ENCODE measurements at regions not wholly inside any gene's neighbourhood (a gene's known extent, or its start where the extent isn't known, plus 50 kb on each side); places are given as distances from the start of the nearest gene placed in this dataset.

- Histone ChIP-seq H3K36me3 (no peaks in the 10 kb centered on the region), H3K27me3 (ENCODE audit: low read depth) (no peaks in the 10 kb centered on the region), H3K27ac (replicated peaks) (no peak overlapping the region), H3K9me3 (replicated peaks) (no peaks in the 10 kb centered on the region), H3K4me3 (no peak overlapping the region), H3K4me1 (no peaks in the 10 kb centered on the region)
- DNase-seq, result no peak
- intact Hi-C loops (cut with micrococcal nuclease), result no loop called here
- no peak for TF ChIP-seq CTCF (IDR thresholded peaks at IDR 0.05; ENCODE audit: borderline replicate concordance)
These were observed 55.3 kb upstream of the NOL4 start for GRCh38 chr18:34280000-34280399.

GRCh38 chr18:34280653-34281052 lies 55.9 kb upstream of the NOL4 start:
- intact Hi-C loops (cut with micrococcal nuclease), result no loop called here
- H3K27ac ChIP-seq (replicated peaks), result no peak overlapping the region
- no peaks in the 10 kb centered on the region for H3K27me3 ChIP-seq (ENCODE audit: low read depth)
- no peak for TF ChIP-seq CTCF (IDR thresholded peaks at IDR 0.05; ENCODE audit: borderline replicate concordance)
- H3K4me3 ChIP-seq, result no peak overlapping the region
- no peaks in the 10 kb centered on the region for H3K9me3 ChIP-seq (replicated peaks)
- no peak for DNase-seq
- no peaks in the 10 kb centered on the region for H3K36me3 ChIP-seq
- no peaks in the 10 kb centered on the region for H3K4me1 ChIP-seq

GRCh38 chr18:34281290-34281689 lies 56.6 kb upstream of the NOL4 start:
- H3K27ac ChIP-seq (replicated peaks), result no peak overlapping the region
- no peak for DNase-seq
- TF ChIP-seq CTCF (IDR thresholded peaks at IDR 0.05; ENCODE audit: borderline replicate concordance), result no peak

GRCh38 chr18:34281722-34282121 lies 57.0 kb upstream of the NOL4 start:
- intact Hi-C loops (cut with micrococcal nuclease), result no loop called here
- peaks cover 1% of the 10 kb centered on the region for H3K9me3 ChIP-seq (replicated peaks)
- no peak for TF ChIP-seq CTCF (IDR thresholded peaks at IDR 0.05; ENCODE audit: borderline replicate concordance)
- H3K4me3 ChIP-seq, result no peak overlapping the region
- H3K36me3 ChIP-seq, result no peaks in the 10 kb centered on the region
- H3K27me3 ChIP-seq (ENCODE audit: low read depth), result no peaks in the 10 kb centered on the region
- DNase-seq, result no peak
- H3K4me1 ChIP-seq, result no peaks in the 10 kb centered on the region
- H3K27ac ChIP-seq (replicated peaks), result no peak overlapping the region

More at GRCh38 chr18:34281290-34281689, 56.6 kb upstream of the NOL4 start:
- Histone ChIP-seq H3K9me3 (replicated peaks) (no peaks in the 10 kb centered on the region), H3K4me1 (no peaks in the 10 kb centered on the region), H3K27me3 (ENCODE audit: low read depth) (no peaks in the 10 kb centered on the region), H3K36me3 (no peaks in the 10 kb centered on the region), H3K4me3 (no peak overlapping the region)
- intact Hi-C loops (cut with micrococcal nuclease), result no loop called here

GRCh38 chr18:34283506-34283905 lies 58.8 kb upstream of the NOL4 start:
- Histone ChIP-seq H3K27ac (replicated peaks) (no peak overlapping the region), H3K9me3 (replicated peaks) (peaks cover 19% of the 10 kb centered on the region), H3K27me3 (ENCODE audit: low read depth) (no peaks in the 10 kb centered on the region), H3K4me3 (no peak overlapping the region), H3K4me1 (no peaks in the 10 kb centered on the region), H3K36me3 (no peaks in the 10 kb centered on the region)
- DNase-seq, result no peak
- intact Hi-C loops (cut with micrococcal nuclease), result no loop called here
- no peak for TF ChIP-seq CTCF (IDR thresholded peaks at IDR 0.05; ENCODE audit: borderline replicate concordance)

- intact Hi-C loops (cut with micrococcal nuclease), result no loop called here
These were observed 63.1 kb upstream of the NOL4 start for GRCh38 chr18:34287825-34288224.

More at GRCh38 chr18:34287825-34288224, 63.1 kb upstream of the NOL4 start:
- Histone ChIP-seq H3K27ac (replicated peaks) (no peak overlapping the region), H3K9me3 (replicated peaks) (peaks cover 26% of the 10 kb centered on the region), H3K27me3 (ENCODE audit: low read depth) (no peaks in the 10 kb centered on the region), H3K4me3 (no peak overlapping the region), H3K4me1 (no peaks in the 10 kb centered on the region), H3K36me3 (no peaks in the 10 kb centered on the region)
- TF ChIP-seq CTCF (IDR thresholded peaks at IDR 0.05; ENCODE audit: borderline replicate concordance), result no peak
- DNase-seq, result no peak
